Amniotic epithelial cell (primary cell): ENCODE measurements at regions not wholly inside any gene's neighbourhood (a gene's known extent, or its start where the extent isn't known, plus 50 kb on each side); places are given as distances from the start of the nearest gene placed in this dataset.

Source experiments
- DNase-seq: peaks from one replicate; pipeline ENCODE4 v3.0.0-alpha.2; 2010; ENCODE audit warnings: low read depth

DNA sequence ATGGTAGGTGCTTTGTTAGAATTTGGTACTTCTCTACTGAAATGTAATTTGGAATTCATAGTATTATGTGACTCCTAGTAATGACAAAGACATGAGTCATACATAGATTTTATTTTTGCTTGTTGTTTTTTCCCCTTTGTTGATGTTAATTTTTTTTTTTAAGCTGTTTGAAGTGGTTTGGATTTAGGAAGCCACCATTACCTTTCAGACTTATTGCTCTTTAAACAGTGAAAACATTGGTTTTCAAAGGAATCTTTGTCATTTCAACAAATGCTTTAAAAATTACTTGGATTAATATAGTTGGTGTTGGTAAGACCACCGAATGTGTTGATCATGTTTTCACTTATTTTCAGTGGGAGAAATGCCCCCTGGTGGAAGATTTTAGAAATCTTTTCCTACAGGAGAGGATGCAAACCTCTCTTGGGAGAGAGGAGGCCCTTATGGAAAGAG, 170.1 kb upstream of the PITX1 start:
- DNase-seq, result no peak

DNA sequence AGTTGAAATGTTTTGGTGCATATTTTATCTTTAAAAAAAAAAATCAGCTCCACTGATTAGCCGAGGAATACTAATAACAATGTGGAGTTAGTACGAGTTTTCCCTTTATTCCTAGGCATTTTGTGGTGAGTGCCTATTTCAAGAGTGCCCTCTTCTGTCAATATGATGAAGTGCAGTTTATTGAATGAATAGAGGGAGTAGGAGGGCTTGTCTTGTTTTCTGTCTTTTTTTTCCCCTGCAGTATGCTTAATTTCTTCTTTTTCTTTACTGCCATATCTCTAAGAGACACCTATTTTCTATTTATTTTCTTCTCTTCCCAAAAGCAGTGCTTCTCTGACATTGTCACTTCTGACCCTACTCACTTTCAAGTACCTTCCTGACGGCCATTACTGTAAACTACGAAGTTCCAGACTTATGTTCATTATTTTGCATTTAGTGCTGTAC, 169.6 kb upstream of the PITX1 start:
- no peak for DNase-seq

DNA sequence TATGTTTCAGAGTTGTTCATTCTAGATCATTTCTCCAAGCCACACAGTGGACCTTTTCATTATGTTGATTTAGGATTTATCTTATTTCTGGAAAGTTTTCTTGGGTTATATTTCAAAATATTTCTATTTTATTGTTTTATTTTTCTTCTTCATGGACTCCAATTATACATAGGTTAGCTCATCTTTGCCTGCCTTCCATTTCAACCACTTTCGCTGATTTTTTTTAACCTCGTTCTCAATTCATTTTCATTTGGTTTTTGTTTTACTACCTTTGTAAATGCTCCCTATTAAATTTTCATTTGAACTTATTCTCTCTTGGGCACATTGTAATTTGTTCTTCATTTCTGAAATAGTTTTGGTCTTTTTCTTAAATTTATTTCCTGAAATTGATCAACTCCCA, 169.0 kb upstream of the PITX1 start:
- DNase-seq, result no peak

DNA sequence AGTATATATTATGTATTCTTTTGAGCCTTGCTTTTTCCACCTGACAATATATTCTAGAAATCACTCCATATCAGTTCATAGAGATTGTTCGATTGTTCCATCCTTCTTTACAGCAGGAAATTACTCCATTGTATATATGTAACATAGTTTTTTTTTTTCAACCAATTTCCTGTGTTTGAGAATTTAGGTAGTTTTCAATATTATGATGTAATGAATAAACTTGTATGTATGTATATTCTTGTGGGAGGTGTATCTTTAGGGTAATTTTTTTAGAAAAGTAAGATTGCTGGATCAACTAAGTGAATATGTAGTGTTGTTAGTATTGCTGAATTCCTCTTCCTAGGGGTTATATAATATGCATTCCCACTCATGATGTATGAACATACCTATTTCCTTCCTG, 165.9 kb upstream of the PITX1 start:
- DNase-seq, result no peak

DNA sequence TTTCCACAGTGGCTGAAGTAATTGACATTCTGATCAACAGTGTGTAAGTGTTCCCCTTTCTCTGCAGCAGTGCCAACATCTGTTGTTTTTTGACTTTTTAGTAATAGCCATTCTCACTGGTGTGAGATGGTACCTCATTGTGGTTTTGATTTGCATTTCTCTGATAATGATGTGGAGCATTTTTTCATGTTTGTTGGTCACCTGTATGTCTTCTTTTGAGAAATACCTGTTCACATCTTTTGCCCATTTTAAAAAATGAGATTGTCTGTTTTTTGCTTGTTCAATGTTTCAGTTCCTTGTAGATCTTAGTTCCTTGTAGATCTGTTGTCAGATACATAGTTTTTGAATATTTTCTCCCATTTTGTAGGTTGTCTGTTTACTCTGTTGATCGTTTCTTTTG, 162.5 kb upstream of the PITX1 start:
- DNase-seq, result no peak

DNA sequence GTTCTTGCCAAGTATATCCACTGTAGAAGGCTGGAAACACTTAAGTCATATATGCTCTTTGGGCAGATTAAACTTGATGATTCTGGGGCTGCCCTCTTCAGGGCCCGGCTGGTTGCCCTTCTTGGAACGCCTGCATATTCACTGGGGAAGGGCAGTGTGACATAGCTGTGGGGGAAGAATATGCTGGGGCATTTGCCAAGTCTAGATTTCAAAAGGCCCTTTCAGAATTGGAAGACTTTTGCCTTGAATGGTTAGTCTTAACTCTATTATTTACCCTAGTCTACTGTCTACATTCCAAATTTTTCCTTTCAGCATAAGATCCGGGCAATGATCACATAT, 161.2 kb upstream of the PITX1 start:
- DNase-seq, result no peak

DNA sequence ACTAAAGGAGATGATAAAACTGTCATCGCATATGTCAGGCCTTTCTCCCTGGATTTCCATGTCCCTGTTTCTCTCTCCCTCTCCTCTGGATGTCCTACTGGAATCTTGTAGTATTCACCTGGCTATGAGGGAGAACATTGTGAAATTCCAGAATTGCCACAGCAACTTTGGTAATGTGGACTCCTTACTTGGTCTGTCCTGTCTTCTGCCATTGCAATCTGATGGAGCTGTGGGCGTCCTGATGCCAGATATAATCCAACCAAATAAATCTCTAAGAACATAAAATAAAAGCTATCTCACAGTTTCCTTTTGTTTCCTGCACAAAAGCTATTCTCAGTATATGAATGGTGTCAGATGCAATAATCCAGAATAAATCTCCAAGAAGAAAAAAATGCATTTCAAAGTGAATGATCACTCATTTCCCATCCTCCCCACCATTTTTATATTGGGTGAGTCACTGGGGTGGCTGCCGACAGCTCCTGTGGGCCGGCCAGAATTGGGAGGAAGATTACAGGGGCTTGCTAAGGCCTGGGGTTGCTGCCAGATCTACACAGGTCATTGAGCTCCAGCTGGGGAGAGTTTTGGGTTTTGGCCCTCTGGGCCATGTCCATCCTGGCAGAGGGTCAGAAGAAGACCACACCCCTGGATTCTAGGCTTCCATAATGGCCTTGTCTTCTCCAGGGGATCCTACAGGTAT, 160.7 kb upstream of the PITX1 start:
- no peak for DNase-seq

DNA sequence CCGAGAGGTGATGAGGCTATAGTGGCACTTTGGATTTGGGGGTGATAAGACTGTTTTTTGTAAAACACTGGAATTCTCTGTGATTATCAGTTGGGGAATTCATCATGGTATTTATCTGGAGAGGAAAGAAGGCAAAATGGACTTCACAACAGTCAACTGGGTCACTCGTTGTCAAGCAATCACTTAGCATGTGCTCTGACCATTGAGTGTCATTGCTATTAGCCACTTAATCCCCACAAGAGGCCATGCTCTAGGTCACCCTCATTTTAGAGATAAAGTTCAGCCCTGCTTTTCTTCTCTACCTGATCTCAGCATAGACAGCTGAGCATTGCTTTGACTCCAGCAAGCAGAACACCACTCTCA, 160.1 kb upstream of the PITX1 start:
- no peak for DNase-seq

DNA sequence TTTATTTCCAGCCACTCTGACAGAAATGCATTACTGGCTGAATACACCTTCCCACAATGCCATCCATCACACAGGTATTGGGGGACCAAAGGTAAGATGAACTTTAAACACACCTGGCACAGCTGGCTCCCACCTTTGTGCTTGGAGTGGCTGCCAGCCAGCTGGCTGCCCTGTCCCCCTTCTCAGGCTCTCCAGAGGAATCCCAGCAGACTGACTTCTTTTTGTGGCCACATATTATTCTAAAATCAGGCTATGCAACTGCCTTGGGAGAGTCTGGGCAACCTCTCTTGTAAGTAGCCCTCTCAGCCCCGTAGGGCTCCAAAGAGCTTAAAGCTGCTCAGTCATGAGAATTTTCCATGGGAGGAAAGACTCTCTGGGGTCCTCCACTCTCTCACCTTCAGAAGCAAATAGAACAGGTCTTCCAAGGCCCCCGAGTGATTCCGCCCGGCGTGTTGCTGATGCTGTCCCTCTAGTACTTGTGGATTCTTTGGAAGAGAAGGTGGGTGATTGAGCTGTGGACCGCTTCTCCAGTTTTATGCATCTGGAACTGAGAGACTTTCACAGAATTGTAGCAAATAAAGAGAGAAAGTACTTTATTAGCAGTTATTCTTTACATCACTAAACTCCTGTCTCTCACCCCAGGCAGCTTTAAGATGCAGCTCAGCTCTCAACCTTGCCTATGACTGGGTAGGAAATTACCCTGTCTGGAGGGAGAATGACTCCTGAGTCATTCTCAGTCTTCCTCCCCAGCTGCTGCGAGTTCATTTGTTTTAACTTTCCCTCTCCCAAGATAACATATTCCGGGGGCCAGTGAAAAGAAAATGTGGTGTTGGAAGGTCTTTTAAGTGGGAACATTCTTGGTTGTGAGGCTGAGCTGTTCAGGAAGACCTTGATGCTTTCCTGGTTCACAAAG, 159.4 kb upstream of the PITX1 start:
- DNase-seq, result peak; percentile 69

DNA sequence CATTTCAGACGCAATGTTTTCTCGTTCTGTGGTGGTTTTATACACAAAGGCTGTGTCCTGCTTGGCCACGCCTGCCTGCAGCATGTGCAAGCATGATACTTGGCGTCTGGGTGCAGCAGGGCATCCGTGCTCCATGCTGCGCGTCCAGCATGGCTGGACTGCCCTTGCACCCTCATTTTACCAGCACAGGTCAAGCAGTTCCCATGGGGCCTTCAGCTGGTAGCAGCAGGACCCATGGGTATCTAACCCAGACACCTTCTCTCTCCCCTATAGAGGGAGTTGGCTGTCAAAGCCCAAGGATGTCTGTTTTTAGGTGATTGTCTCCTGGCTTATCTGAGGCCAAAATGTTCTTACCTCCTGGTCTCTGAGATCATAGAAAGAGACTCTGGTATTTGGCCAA, 158.3 kb upstream of the PITX1 start:
- no peak for DNase-seq

DNA sequence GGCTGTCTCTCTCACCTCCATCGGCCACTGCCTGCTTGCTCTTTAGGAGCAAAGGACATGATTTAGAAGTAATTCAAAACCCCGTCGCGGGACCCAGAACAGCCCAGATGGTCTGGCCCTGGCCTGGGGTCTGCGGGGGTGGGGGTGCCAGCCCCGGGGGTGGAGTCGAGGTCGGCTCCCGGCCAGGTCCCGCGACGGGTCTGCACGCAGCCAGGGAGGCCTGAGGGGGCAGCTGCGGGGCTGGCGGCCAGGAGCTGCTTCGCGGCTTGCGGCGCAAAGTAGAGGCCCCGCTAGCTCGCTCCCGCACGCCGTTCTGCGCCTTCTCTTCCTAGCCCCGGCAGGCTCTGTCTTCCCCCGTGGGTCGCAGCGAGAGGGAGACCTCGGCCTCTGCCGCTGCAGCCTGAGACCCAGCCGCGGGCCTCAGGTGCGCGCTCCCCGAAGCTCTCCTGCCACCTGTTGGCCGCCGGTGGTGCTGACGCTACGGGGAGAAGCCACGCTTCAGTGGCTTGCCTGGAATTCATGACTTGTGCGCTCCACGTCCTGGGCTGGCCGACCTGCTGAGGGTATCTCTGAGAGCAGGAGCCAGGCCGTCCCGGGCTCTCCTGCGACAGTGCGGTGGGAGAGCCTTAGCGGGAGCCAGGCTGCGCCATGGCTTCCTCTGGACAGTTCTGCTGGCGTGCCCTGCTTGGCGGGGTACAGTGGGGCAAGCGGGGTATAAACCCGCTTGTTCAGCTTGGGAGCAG, 157.2 kb upstream of the PITX1 start:
- peak; percentile 65 for DNase-seq

DNA sequence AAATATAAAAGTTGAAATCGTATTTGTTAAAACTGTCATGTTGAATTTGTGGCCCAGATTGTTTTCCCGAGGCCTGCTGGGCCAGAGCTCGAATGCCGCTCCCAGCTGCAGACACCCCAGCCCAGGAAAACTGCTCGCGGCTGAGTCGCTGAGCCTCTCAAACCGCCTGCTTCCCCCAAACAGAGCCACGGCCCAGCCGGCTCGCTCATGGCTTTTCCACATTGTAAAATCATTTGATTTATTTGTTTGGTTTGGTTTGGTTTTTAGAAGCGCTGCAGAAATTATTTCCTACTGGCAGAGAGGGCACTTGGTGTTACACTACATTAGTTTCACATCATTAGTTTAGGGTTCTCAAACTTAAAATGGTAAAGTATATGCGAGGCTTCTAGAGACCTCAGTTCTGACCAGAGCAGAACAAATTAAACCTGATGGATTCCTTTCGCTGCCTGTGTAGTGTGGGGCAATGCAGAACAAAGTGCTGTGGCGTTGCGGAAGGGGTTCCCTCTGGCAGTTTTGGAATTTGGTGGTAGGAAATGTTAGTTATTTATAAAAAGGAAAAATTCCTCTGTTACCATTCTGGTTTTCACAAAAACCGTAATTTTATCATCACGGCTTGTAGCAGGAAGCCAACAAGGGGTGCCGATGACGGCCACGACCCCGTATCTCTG, 156.5 kb upstream of the PITX1 start:
- peak; percentile 22 for DNase-seq

DNA sequence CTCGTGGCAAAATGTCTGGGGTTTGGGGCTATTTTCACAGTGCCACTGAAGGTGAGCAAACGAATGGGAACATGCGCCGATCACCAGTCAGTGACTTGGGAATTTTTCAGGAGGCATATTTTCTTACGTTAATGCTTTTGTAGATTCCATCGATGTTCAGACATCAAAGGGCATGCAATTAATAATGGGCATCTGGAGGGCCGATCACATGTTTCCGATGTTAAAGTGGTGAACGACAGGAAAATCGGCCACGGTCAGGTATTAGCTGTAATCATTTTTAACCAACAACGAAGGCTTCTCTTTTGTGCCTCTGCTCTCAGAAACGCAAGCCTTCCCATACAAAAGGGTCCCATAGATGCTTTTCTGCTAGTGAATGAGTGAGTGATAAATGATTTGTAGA, 155.0 kb upstream of the PITX1 start:
- DNase-seq, result no peak

DNA sequence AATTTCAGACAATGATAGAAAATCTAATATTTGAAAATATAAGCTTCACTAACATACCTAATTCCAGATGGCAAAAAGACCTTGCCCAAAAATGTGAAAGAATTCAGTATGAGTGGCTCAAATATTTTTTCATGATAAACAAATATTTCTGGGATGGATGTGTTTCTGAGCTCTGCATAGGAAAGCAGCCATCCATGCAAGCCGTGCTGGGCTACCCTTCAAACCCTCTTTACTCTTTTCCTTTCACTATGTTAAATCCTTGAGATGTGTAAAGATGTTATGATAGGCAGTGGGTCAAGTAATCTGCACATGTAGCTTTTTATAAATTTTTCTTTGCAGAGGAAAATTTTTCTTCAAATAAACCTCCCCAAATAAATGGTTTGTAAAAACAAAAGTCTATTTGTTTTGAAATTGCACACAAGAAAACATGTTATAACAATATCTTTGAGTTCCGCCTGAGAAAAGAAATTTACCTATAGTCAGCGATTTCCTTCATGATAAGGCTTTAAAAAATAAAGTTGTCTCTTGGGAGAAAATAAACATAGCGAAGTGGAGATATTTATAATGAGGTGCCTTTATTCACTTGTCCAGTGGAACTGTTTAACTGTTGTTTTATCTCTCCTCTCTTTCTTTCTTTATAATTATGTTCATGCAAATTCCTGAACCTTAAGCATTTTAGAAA, 154.3 kb upstream of the PITX1 start:
- DNase-seq, result no peak

DNA sequence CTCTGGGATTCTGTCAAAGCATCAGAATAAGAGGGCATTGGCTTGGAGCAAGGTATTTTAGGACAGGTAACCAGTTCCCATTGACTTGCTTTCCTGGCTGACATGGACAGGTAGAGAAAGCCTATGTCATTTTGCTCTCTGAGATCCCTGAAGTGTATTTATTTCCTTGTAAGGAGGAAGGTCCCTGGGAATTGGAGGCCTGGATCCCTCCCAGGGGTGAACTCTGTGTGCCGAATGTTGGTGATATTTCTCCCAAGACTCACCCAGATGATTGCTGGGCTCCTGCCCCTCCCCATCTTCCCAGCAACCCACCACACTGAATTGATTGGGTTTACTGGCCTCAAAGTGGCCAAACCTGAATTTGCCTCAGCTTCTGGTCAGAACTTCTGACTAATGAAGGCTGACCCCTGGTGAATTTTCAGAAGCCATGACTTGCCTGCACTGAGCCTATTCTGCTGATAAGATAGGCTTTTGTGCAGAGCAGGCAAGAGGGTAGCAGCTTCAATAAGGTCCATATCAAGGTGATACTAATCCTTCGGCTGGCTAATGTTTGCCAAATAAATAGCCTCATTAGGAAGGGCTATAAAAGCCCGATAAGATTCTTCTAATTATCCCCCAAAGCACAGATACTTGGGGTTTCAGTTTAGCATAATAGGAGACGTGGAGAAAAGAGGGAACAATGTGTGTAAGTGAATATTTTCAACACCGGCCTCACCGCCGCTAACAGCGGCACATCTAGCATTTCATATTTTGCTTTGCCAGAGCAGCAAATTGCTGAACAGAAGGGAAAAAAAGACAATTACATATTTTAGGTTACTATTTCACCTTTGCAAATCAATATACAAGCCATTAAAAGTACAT, 152.9 kb upstream of the PITX1 start:
- peak; percentile 48 for DNase-seq

DNA sequence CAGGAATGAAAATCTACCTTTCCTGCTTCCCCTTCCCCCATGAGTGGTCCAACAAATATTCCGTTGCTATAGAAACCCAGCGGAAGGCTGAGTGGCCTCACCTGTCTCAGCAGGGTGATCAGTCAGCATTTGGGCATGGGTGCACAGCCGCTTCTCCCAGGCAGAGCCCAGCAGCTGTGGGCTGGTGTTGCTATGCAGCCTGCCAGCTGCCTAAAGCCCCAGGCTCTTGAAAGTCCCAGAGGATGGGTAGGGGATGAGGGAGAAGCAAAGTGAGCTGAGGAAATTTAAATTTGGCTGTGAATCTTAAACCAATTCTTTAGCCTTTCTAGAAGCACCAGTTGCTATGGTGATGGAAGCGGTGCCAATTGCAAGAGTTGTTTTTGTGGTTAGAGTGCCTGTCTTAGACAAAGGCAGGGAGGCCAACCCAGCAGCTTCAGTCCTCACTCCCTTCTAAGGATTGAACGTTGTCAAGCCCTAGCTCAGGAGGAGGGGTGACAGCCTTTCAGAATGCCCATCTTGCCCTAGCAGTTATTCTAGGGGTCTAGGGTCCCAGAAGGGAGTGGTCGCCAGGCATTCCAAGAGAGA, 151.5 kb upstream of the PITX1 start:
- DNase-seq, result peak; percentile 66

DNA sequence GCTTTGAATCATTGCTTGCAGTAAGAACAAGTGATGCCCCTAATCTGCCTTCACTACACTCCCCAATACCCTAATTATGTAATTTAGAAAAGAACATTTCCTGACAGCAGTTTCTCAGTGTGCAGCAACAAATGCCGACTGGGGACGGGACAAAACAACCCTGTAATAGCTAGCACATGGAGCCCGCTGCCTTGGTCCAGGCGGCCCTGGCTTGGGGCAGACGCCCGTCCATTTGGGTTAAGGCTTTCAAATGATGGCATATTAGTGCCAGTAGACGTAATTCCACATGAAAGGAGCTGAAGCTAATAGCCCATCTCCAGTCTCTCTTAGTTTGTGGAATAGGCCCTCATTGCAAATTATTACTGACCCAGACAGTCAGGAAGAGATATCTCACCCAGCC, 150.6 kb upstream of the PITX1 start:
- no peak for DNase-seq

DNA sequence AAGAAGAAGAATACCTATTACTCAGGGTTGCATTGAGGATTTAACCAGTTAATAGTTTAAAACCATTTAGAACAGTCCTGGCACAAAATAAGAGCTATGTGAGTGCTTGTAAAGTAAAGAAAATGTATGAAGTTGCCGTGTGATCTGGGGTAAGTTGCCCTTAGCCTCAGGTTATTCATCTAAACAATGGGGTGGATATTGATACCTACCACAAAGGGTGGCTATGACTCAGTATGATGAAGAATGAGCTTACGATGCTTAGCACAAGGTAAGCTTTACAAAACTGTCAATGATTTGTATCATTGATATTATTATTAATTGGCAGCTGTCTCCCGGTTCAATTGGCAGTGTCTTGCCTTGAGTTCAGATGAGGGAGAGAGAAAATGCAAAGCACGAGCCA, 149.4 kb upstream of the PITX1 start:
- DNase-seq, result no peak

DNA sequence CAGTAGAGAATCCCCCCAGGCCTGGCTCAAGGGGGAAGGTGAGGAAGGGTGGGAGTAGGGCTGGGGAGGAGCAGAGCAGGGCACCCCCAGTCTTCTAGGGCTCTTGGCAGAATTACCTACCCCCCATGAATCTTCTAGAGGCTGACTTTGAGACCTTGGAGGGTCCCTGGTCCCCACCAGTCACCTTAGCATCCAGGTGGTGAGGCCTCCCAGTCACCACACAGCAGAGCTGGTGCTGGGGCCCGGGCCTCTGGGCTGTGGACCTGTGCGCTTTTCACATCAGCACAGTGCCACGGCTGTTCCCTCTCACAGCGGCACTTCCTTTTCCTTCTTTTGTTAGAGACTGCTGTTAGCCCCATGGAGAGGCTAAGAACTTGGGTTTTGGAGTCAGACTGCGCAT, 148.6 kb upstream of the PITX1 start:
- no peak for DNase-seq

DNA sequence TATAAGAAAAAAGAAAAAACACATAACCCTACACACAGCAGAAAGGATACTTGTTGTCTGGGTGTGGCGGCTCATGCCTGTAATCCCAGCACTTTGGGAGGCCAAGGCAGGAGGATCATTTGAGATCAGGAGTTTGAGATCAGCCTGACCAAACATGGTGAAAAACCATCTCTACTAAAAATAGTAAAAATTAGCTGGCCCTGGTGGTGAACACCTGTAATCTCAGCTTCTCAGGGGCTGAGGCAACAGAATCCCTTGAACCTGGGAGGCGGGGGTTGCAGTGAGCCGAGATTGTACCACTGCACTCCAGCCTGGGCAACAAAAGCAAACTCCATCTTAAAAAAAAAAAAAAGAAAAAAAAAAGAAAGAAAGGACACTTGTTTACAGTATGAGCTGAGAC, 147.6 kb upstream of the PITX1 start:
- DNase-seq, result no peak
